ENCODE measurements at regions not wholly inside any gene's neighbourhood (a gene's known extent, or its start where the extent isn't known, plus 50 kb on each side); places are given as distances from the start of the nearest gene placed in this dataset.

GRCh38 chr20:24742436-24742835 lies 206.6 kb upstream of the CST7 start:
- TF ChIP-seq CTCF (IDR thresholded peaks at IDR 0.05; ENCODE audit: borderline replicate concordance, control extremely low read depth, extremely low read depth, insufficient read depth, missing control alignments) = no peak

GRCh38 chr20:24742989-24743388 lies 206.1 kb upstream of the CST7 start:
- in situ Hi-C loops (cut with MboI; ENCODE audit: low sequenced_read_pairs, unreplicated experiment) = no loop called here
- DNase-seq (ENCODE audit: low spot score) = no peak
- TF ChIP-seq CTCF (IDR thresholded peaks at IDR 0.05; ENCODE audit: borderline replicate concordance, control extremely low read depth, extremely low read depth, insufficient read depth, missing control alignments) = no peak

More at GRCh38 chr20:24742436-24742835, 206.6 kb upstream of the CST7 start:
- no peak for DNase-seq (ENCODE audit: low spot score)
- in situ Hi-C loops (cut with MboI; ENCODE audit: low sequenced_read_pairs, unreplicated experiment) = no loop called here

- no peak for TF ChIP-seq CTCF (IDR thresholded peaks at IDR 0.05; ENCODE audit: borderline replicate concordance, control extremely low read depth, extremely low read depth, insufficient read depth, missing control alignments)
- in situ Hi-C loops (cut with MboI; ENCODE audit: low sequenced_read_pairs, unreplicated experiment) = no loop called here
- no peak for DNase-seq (ENCODE audit: low spot score)
Measured at GRCh38 chr20:24743641-24744040, 205.4 kb upstream of the CST7 start.

- no peak for TF ChIP-seq CTCF (IDR thresholded peaks at IDR 0.05; ENCODE audit: borderline replicate concordance, control extremely low read depth, extremely low read depth, insufficient read depth, missing control alignments)
- in situ Hi-C loops (cut with MboI; ENCODE audit: low sequenced_read_pairs, unreplicated experiment) = no loop called here
- no peak for DNase-seq (ENCODE audit: low spot score)
Measured at GRCh38 chr20:24744747-24745146, 204.3 kb upstream of the CST7 start.

- no peak for TF ChIP-seq CTCF (IDR thresholded peaks at IDR 0.05; ENCODE audit: borderline replicate concordance, control extremely low read depth, extremely low read depth, insufficient read depth, missing control alignments)
- no peak for DNase-seq (ENCODE audit: low spot score)
- in situ Hi-C loops (cut with MboI; ENCODE audit: low sequenced_read_pairs, unreplicated experiment) = no loop called here
Measured at GRCh38 chr20:24745206-24745605, 203.9 kb upstream of the CST7 start.

- TF ChIP-seq CTCF (IDR thresholded peaks at IDR 0.05; ENCODE audit: borderline replicate concordance, control extremely low read depth, extremely low read depth, insufficient read depth, missing control alignments) = no peak
- in situ Hi-C loops (cut with MboI; ENCODE audit: low sequenced_read_pairs, unreplicated experiment) = no loop called here
- DNase-seq (ENCODE audit: low spot score) = no peak
Measured at GRCh38 chr20:24745617-24746350, 203.3 kb upstream of the CST7 start.

All from GM13976 (cell line).